RWPE2 (cell line): ENCODE measurements at regions not wholly inside any gene's neighbourhood (a gene's known extent, or its start where the extent isn't known, plus 50 kb on each side); places are given as distances from the start of the nearest gene placed in this dataset.

ENCODE experiments used
- ATAC-seq: fragments of 200-7000 bp; cut with Tn5 transposase; 3 replicates; pipeline ENCODE4 v1.9.1; 2021; ENCODE audit warnings: low read depth
- DNase-seq: peaks from one replicate; pipeline ENCODE4 v3.0.0-alpha.2; 2020; ENCODE audit warnings: low spot score
- H3K27ac ChIP-seq: fragments of 450-650 bp; 2 replicates; pipeline ENCODE4 v1.5.1; 2017; ENCODE audit warnings: mild to moderate bottlenecking; ENCODE audit not compliant: poor library complexity, severe bottlenecking
- H3K27me3 ChIP-seq: fragments of 250-450 bp; sonication (Bioruptor Pico); 2 replicates; pipeline ENCODE4 v1.5.1; 2021; ENCODE audit warnings: mild to moderate bottlenecking, moderate library complexity; ENCODE audit not compliant: insufficient read depth, poor library complexity, severe bottlenecking
- H3K36me3 ChIP-seq: fragments of 250-450 bp; sonication (Bioruptor Pico); 2 replicates; pipeline ENCODE4 v1.5.1; 2020; ENCODE audit warnings: low read depth, mild to moderate bottlenecking, moderate library complexity
- H3K4me1 ChIP-seq: fragments of 250-450 bp; sonication (Bioruptor Pico); 2 replicates; pipeline ENCODE4 v1.5.1; 2021; ENCODE audit warnings: mild to moderate bottlenecking, moderate library complexity; ENCODE audit not compliant: insufficient read depth, poor library complexity, severe bottlenecking
- H3K4me3 ChIP-seq: fragments of 250-450 bp; sonication (Bioruptor Pico); 2 replicates; pipeline ENCODE4 v1.5.1; 2021; ENCODE audit warnings: mild to moderate bottlenecking, moderate library complexity; ENCODE audit not compliant: severe bottlenecking
- H3K9me3 ChIP-seq: fragments of 250-450 bp; sonication (Bioruptor Pico); 2 replicates; pipeline ENCODE4 v1.5.1; 2021; ENCODE audit warnings: mild to moderate bottlenecking, moderate library complexity; ENCODE audit not compliant: severe bottlenecking
- CTCF ChIP-seq: fragments of 450-650 bp; IDR thresholded peaks from one replicate; pipeline ENCODE4 v1.5.1; 2017; ENCODE audit warnings: mild to moderate bottlenecking, moderate library complexity; ENCODE audit not compliant: poor library complexity, severe bottlenecking

- no peak for ATAC-seq
- Histone ChIP-seq H3K4me3 (no peak overlapping the region), H3K27ac (no peak overlapping the region), H3K9me3 (no peaks in the 10 kb centered on the region), H3K36me3 (no peaks in the 10 kb centered on the region), H3K4me1 (no peaks in the 10 kb centered on the region), H3K27me3 (peaks cover 4% of the 10 kb centered on the region)
- no peak for TF ChIP-seq CTCF
- DNase-seq = no peak
Observed at GRCh38 chr1:183721041-183721440, 67.9 kb upstream of the APOBEC4 start.

GRCh38 chr1:183720028-183720427 lies 66.9 kb upstream of the APOBEC4 start:
- Histone ChIP-seq H3K4me3 (no peak overlapping the region), H3K36me3 (no peaks in the 10 kb centered on the region), H3K4me1 (no peaks in the 10 kb centered on the region), H3K27me3 (no peaks in the 10 kb centered on the region), H3K9me3 (no peaks in the 10 kb centered on the region), H3K27ac (no peak overlapping the region)
- DNase-seq = no peak
- no peak for TF ChIP-seq CTCF
- no peak for ATAC-seq

- no peak for TF ChIP-seq CTCF
- no peak overlapping the region for H3K27ac ChIP-seq
- no peaks in the 10 kb centered on the region for H3K36me3 ChIP-seq
- H3K4me3 ChIP-seq = no peak overlapping the region
- no peaks in the 10 kb centered on the region for H3K9me3 ChIP-seq
- ATAC-seq (no peak), DNase-seq (no peak)
- no peaks in the 10 kb centered on the region for H3K4me1 ChIP-seq
- H3K27me3 ChIP-seq = no peaks in the 10 kb centered on the region
Observed at GRCh38 chr1:183719289-183719688, 66.2 kb upstream of the APOBEC4 start.

- no peak for ATAC-seq
- H3K36me3 ChIP-seq = no peaks in the 10 kb centered on the region
- H3K4me1 ChIP-seq = no peaks in the 10 kb centered on the region
- no peaks in the 10 kb centered on the region for H3K27me3 ChIP-seq
- no peak for DNase-seq
- TF ChIP-seq CTCF = no peak
- no peak overlapping the region for H3K27ac ChIP-seq
- H3K4me3 ChIP-seq = no peak overlapping the region
- H3K9me3 ChIP-seq = no peaks in the 10 kb centered on the region
Observed at GRCh38 chr1:183716286-183716685, 63.2 kb upstream of the APOBEC4 start.

- H3K9me3 ChIP-seq = no peaks in the 10 kb centered on the region
- no peak overlapping the region for H3K4me3 ChIP-seq
- ATAC-seq = no peak
- no peaks in the 10 kb centered on the region for H3K36me3 ChIP-seq
- no peaks in the 10 kb centered on the region for H3K27me3 ChIP-seq
- H3K27ac ChIP-seq = no peak overlapping the region
- no peaks in the 10 kb centered on the region for H3K4me1 ChIP-seq
- TF ChIP-seq CTCF = no peak
- no peak for DNase-seq
Observed at GRCh38 chr1:183711741-183712361, 58.7 kb upstream of the APOBEC4 start.
